Daoy (cell line): ENCODE measurements at regions not wholly inside any gene's neighbourhood (a gene's known extent, or its start where the extent isn't known, plus 50 kb on each side); places are given as distances from the start of the nearest gene placed in this dataset.

Source experiments
- DNase-seq: peaks from one replicate; pipeline ENCODE4 v3.0.0-alpha.2; 2015; ENCODE audit warnings: low read depth

- DNase-seq, result no peak
These were observed 326.4 kb downstream of the SLITRK2 start for GRCh38 chrX:146144039-146144438.

GRCh38 chrX:146154191-146154590 is 336.6 kb downstream of the SLITRK2 start:
- no peak for DNase-seq

GRCh38 chrX:146160443-146161203 is 343.0 kb downstream of the SLITRK2 start:
- DNase-seq, result no peak

- no peak for DNase-seq
These were observed 356.1 kb downstream of the SLITRK2 start for GRCh38 chrX:146173742-146174141.

GRCh38 chrX:146181858-146182257 is 364.2 kb downstream of the SLITRK2 start:
- no peak for DNase-seq

- no peak for DNase-seq
These were observed 368.9 kb downstream of the SLITRK2 start for GRCh38 chrX:146186540-146186939.

GRCh38 chrX:146189371-146189770 is 371.7 kb downstream of the SLITRK2 start:
- DNase-seq, result no peak

- DNase-seq, result no peak
These were observed 391.2 kb downstream of the SLITRK2 start for GRCh38 chrX:146208821-146209220.

- no peak for DNase-seq
These were observed 406.8 kb downstream of the SLITRK2 start for GRCh38 chrX:146224442-146224841.

- no peak for DNase-seq
These were observed 420.5 kb downstream of the SLITRK2 start for GRCh38 chrX:146238173-146238572.

- no peak for DNase-seq
These were observed 424.3 kb downstream of the SLITRK2 start for GRCh38 chrX:146241902-146242301.

GRCh38 chrX:146243041-146243440 is 425.4 kb downstream of the SLITRK2 start:
- DNase-seq, result no peak

- DNase-seq, result no peak
These were observed 441.6 kb downstream of the SLITRK2 start for GRCh38 chrX:146259207-146259606.

GRCh38 chrX:146264763-146265375 is 447.2 kb downstream of the SLITRK2 start:
- DNase-seq, result no peak

GRCh38 chrX:146278381-146278780 is 460.8 kb downstream of the SLITRK2 start:
- no peak for DNase-seq
